ENCODE measurements at regions not wholly inside any gene's neighbourhood (a gene's known extent, or its start where the extent isn't known, plus 50 kb on each side); places are given as distances from the start of the nearest gene placed in this dataset.

DNA sequence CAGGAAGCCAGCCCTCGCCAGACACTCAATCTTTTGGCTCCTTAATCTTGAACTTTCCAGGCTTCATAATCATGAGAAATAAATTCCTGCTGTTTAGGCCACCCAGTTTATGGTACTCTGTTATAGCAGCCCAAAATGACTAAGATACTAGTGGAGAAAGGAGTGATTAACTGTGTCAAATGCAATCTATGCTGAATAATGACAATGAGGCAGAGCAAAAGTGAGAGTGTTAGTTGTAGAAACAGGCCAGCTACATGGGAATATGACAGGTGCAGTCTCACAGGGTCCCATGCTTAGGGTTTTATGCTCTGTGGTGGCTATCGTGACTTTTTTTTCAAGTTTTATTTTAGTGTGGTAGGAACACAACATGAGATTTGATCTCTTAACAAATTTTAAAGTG, 888.8 kb downstream of the TTLL7 start:
- H3K36me3 ChIP-seq: no peaks in the 10 kb centered on the region
- no peak overlapping the region for H3K27ac ChIP-seq (replicated peaks)
- TF ChIP-seq, protein P1, sequence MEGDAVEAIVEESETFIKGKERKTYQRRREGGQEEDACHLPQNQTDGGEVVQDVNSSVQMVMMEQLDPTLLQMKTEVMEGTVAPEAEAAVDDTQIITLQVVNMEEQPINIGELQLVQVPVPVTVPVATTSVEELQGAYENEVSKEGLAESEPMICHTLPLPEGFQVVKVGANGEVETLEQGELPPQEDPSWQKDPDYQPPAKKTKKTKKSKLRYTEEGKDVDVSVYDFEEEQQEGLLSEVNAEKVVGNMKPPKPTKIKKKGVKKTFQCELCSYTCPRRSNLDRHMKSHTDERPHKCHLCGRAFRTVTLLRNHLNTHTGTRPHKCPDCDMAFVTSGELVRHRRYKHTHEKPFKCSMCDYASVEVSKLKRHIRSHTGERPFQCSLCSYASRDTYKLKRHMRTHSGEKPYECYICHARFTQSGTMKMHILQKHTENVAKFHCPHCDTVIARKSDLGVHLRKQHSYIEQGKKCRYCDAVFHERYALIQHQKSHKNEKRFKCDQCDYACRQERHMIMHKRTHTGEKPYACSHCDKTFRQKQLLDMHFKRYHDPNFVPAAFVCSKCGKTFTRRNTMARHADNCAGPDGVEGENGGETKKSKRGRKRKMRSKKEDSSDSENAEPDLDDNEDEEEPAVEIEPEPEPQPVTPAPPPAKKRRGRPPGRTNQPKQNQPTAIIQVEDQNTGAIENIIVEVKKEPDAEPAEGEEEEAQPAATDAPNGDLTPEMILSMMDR (IDR thresholded peaks at IDR 0.05; ENCODE audit: borderline replicate concordance): no peak
- H3K4me3 ChIP-seq: no peak overlapping the region
- no peaks in the 10 kb centered on the region for H3K9me3 ChIP-seq (replicated peaks)
- no peaks in the 10 kb centered on the region for H3K27me3 ChIP-seq (ENCODE audit: low read depth)
- no peaks in the 10 kb centered on the region for H3K4me1 ChIP-seq
- no peak for DNase-seq
- intact Hi-C loops (cut with micrococcal nuclease): no loop called here

DNA sequence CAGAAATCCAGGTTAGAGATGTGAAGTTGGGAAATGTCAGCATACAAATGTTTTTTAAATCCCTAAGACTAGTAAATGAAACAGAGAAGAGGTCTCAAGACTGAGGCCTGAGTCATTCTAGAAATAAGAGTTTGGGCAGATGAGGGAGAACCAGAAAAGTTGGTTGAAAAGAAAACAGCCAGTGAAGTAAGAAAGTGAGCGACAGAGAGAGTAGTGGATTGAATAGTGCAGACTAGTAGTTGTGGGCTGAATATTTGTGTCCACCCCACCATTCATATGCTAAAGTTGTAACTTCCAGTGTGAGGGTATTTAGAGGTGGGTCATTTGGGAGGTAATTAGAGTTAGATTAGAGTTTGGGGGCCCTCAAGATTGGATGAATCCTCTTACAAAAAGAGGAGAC, 889.2 kb downstream of the TTLL7 start:
- no peak for DNase-seq
- intact Hi-C loops (cut with micrococcal nuclease): no loop called here
- H3K36me3 ChIP-seq: no peaks in the 10 kb centered on the region
- H3K4me3 ChIP-seq: no peak overlapping the region
- TF ChIP-seq, protein P1 (IDR thresholded peaks at IDR 0.05; ENCODE audit: borderline replicate concordance): no peak
- no peaks in the 10 kb centered on the region for H3K9me3 ChIP-seq (replicated peaks)
- H3K27ac ChIP-seq (replicated peaks): no peak overlapping the region
- no peaks in the 10 kb centered on the region for H3K27me3 ChIP-seq (ENCODE audit: low read depth)
- no peaks in the 10 kb centered on the region for H3K4me1 ChIP-seq

DNA sequence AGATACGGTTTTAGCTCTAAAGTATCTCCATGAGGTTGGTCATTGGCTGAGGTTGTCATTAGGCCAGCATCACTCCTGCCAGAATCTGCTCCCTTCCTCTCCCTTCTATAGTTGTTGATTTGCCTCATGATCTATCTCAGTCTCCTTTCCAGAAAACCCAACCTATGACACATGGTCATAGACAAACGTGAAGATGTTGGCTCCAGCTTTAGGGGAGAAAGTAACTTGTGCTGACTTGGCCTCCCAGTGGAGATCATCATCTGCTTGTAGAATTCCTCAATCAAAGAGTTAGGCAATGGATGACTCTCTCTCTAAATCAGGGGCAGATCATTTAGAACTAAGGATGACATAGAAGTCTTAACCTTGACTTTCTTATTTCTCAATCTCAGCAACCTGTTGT, 894.4 kb downstream of the TTLL7 start:
- H3K27ac ChIP-seq (replicated peaks): no peak overlapping the region
- H3K36me3 ChIP-seq: no peaks in the 10 kb centered on the region
- intact Hi-C loops (cut with micrococcal nuclease): no loop called here
- H3K4me3 ChIP-seq: no peak overlapping the region
- no peaks in the 10 kb centered on the region for H3K4me1 ChIP-seq
- no peaks in the 10 kb centered on the region for H3K9me3 ChIP-seq (replicated peaks)
- DNase-seq: no peak
- H3K27me3 ChIP-seq (ENCODE audit: low read depth): no peaks in the 10 kb centered on the region
- TF ChIP-seq, protein P1 (IDR thresholded peaks at IDR 0.05; ENCODE audit: borderline replicate concordance): no peak

DNA sequence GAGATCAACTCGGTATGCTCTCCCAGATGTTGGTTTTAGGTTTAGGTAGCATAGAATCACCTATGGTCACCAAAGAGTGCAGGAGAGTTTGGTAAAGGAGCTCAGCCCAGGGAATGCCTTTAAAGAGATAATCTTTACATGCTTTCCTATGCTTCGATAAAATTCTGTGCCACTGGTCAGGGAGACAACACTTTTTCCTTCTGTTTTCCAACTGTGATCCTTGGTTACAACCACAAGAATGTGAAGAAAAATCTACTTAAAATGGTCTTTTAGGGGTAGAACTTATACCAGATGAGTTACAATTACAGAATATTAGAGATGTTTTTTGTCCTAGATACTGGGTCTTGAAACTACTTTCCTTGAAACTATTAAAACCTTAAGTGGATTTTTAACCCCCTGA, 895.6 kb downstream of the TTLL7 start:
- DNase-seq: no peak
- Histone ChIP-seq H3K27me3 (ENCODE audit: low read depth) (no peaks in the 10 kb centered on the region), H3K4me3 (no peak overlapping the region), H3K36me3 (no peaks in the 10 kb centered on the region), H3K27ac (replicated peaks) (no peak overlapping the region), H3K9me3 (replicated peaks) (no peaks in the 10 kb centered on the region), H3K4me1 (no peaks in the 10 kb centered on the region)
- intact Hi-C loops (cut with micrococcal nuclease): no loop called here
- TF ChIP-seq, protein P1 (IDR thresholded peaks at IDR 0.05; ENCODE audit: borderline replicate concordance): no peak

DNA sequence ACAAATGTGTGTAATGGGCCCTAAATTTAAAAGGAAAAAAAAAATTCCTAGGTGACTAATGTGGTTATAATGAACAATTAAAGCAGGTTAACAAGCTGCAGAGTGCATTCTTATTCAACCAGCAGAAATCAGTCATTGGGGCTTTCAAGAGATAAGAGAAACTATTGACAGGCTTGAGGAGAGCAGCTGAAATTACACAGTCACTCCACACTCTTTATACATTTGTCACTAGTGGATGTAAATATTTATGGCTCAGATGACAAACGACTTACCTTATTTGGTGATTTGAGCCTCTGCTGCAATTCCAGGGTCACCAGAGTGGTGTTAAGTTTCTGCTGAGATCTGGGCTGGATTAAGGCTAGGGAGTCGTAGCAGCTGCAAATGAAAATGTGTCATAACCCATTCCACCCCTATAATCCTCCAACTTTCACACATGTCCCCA, 896.3 kb downstream of the TTLL7 start:
- Histone ChIP-seq H3K4me1 (no peaks in the 10 kb centered on the region), H3K36me3 (no peaks in the 10 kb centered on the region), H3K27me3 (ENCODE audit: low read depth) (no peaks in the 10 kb centered on the region), H3K9me3 (replicated peaks) (no peaks in the 10 kb centered on the region), H3K4me3 (no peak overlapping the region), H3K27ac (replicated peaks) (no peak overlapping the region)
- TF ChIP-seq, protein P1 (IDR thresholded peaks at IDR 0.05; ENCODE audit: borderline replicate concordance): no peak
- no peak for DNase-seq
- intact Hi-C loops (cut with micrococcal nuclease): no loop called here

DNA sequence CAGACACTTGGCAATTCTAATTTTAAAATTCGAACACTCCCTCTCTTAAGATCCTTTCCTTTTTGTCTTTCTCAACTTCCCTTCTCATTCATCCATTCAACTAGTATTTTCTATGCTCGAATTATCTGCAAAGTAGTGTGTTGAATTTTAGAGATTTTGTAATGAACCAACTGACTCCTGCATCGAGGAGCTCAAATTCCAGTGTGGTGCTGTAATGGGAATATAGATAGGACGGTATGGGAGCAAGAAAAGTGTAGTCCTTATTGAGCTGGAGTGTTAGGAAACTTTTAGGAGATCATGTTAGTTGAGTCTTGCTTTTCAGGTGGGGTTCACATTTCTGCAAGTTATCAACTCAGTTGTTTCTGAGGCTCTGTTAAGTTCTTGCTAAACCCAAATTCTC, 897.5 kb downstream of the TTLL7 start:
- Histone ChIP-seq H3K27me3 (ENCODE audit: low read depth) (no peaks in the 10 kb centered on the region), H3K4me1 (no peaks in the 10 kb centered on the region), H3K9me3 (replicated peaks) (no peaks in the 10 kb centered on the region), H3K36me3 (no peaks in the 10 kb centered on the region), H3K4me3 (no peak overlapping the region), H3K27ac (replicated peaks) (no peak overlapping the region)
- TF ChIP-seq, protein P1 (IDR thresholded peaks at IDR 0.05; ENCODE audit: borderline replicate concordance): no peak
- no peak for DNase-seq
- intact Hi-C loops (cut with micrococcal nuclease): no loop called here

Measured in left ventricle myocardium inferior (tissue), 1 donor.